ENCODE measurements at regions not wholly inside any gene's neighbourhood (a gene's known extent, or its start where the extent isn't known, plus 50 kb on each side); places are given as distances from the start of the nearest gene placed in this dataset.

DNA sequence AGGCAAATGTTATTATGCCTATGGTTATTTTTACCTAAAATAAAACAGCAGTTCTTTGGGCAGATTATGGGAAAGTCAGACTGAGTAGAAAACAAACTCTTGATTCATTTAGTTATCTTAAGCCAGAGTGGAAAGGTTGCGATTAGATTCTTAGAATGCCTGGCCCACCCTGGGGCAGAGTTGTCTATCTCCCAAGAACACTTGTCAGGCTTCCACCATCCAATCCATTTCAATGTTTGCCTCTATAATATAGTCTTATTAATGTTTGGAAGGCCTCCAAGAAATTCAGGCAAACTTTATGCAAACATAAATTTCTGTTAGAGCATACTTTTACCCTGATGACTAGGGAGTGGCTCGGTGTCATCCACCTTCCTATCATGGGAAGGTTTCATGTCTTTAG is 207.0 kb downstream of the SLITRK6 start:
- WGBS, 2 donors, result 94 to 95% methylated on average over 2 of the region's 2 CpGs
- Histone ChIP-seq H3K4me3 (replicated peaks in 1 of 3) (no peak overlapping the region), H3K27ac (no peak overlapping the region), H3K9me3 (no peaks in the 10 kb centered on the region), H3K4me1 (no peaks in the 10 kb centered on the region), H3K36me3 (no peaks in the 10 kb centered on the region), H3K27me3 (no peaks in the 10 kb centered on the region)
- DNase-seq, result no peak
- TF ChIP-seq, protein P1, sequence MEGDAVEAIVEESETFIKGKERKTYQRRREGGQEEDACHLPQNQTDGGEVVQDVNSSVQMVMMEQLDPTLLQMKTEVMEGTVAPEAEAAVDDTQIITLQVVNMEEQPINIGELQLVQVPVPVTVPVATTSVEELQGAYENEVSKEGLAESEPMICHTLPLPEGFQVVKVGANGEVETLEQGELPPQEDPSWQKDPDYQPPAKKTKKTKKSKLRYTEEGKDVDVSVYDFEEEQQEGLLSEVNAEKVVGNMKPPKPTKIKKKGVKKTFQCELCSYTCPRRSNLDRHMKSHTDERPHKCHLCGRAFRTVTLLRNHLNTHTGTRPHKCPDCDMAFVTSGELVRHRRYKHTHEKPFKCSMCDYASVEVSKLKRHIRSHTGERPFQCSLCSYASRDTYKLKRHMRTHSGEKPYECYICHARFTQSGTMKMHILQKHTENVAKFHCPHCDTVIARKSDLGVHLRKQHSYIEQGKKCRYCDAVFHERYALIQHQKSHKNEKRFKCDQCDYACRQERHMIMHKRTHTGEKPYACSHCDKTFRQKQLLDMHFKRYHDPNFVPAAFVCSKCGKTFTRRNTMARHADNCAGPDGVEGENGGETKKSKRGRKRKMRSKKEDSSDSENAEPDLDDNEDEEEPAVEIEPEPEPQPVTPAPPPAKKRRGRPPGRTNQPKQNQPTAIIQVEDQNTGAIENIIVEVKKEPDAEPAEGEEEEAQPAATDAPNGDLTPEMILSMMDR (IDR thresholded peaks at IDR 0.05), result no peak
- no peak for TF ChIP-seq POLR2A (IDR thresholded peaks at IDR 0.05)
- intact Hi-C loops (cut with DNase I), result no loop called here

DNA sequence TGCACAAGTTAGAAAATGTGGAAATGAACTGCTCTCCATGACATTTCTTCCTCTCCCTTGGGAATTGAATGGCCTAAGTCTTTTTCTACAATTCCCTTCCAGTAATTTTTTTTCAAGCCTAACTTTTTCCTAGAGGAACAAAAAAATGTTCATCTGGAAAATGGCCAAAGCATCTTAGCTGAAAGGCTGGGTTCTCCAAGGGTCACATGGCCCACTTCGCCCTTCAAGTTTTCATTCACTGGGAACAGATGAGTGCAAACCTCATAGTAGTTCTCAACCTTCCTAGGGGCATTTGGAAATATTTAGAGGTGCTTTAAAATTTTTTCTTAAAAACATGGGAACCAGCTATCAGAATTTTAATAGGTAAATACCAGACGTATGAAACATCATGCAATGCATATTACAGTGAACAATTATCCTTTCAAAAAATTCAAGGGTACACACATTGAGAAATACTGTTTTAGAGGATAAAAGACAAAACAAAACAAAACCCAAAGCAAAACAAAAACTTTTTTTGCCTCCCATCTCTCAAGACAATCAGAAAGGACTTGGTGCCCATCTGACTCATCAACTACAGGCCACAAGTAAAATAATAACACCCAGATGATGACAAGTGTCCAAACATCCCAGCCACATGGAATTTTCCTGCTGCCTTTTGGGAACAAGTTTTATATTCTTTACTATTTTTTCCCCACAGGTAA is 208.8 kb downstream of the SLITRK6 start:
- no peak for DNase-seq
- Histone ChIP-seq H3K4me3 (replicated peaks in 1 of 3) (no peak overlapping the region), H3K4me1 (no peaks in the 10 kb centered on the region), H3K36me3 (no peaks in the 10 kb centered on the region), H3K9me3 (no peaks in the 10 kb centered on the region), H3K27me3 (no peaks in the 10 kb centered on the region), H3K27ac (no peak overlapping the region)
- WGBS, 2 donors, result 75 to 82% methylated on average over 2 of the region's 2 CpGs
- no peak for TF ChIP-seq POLR2A (IDR thresholded peaks at IDR 0.05)
- TF ChIP-seq, protein P1 (IDR thresholded peaks at IDR 0.05), result no peak
- intact Hi-C loops (cut with DNase I), result no loop called here

DNA sequence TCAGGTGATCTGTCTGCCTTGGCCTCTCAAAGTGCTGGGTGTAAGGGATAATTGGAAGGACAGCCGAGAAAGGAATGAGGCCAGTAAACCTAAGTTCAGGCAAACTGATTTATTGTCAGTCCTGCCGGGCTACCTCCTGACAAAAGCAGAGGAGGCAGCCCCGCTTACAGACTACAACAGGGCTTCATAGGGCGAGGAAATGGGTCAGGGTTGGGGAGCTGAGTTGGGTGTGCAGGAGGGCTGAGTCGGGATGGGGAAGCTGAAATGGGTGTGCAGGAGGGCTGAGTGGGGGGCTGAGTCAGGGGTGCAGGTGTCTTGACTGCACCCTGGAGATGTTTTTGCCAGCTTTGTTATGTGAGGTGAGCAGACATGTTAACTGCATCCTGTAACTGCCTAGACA is 210.2 kb downstream of the SLITRK6 start:
- H3K4me3 ChIP-seq (replicated peaks in 1 of 3), result no peak overlapping the region
- WGBS, 2 donors, result 93 to 95% methylated on average over 5 of the region's 5 CpGs
- no peak overlapping the region for H3K27ac ChIP-seq
- H3K36me3 ChIP-seq, result no peaks in the 10 kb centered on the region
- no peaks in the 10 kb centered on the region for H3K4me1 ChIP-seq
- H3K9me3 ChIP-seq, result no peaks in the 10 kb centered on the region
- DNase-seq, result no peak
- TF ChIP-seq POLR2A (IDR thresholded peaks at IDR 0.05), result no peak
- TF ChIP-seq, protein P1 (IDR thresholded peaks at IDR 0.05), result no peak
- H3K27me3 ChIP-seq, result no peaks in the 10 kb centered on the region
- intact Hi-C loops (cut with DNase I), result no loop called here

DNA sequence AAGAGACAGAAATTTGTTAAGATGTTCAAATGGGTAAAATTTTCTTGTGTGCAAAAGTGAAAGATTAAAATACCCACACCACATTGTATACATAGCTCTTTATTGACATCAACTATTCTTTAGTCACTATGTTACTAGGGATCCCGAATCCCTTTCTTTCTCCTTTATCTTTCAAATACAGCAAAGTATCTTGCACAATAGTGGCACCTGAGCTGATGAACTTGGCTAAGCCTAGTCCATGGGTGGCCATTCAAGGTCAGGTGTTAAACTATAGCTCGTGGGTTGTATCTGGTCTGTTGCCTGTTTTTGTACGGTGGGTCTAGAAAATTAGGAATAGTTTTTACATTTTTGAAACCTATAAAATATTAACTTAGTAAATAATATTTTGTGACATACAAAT is 210.9 kb downstream of the SLITRK6 start:
- no peaks in the 10 kb centered on the region for H3K36me3 ChIP-seq
- TF ChIP-seq, protein P1 (IDR thresholded peaks at IDR 0.05), result no peak
- no peak for TF ChIP-seq POLR2A (IDR thresholded peaks at IDR 0.05)
- intact Hi-C loops (cut with DNase I), result no loop called here
- no peak for DNase-seq
- WGBS, 2 donors, result 87 to 89% methylated on average over 3 of the region's 3 CpGs
- no peaks in the 10 kb centered on the region for H3K27me3 ChIP-seq
- H3K27ac ChIP-seq, result no peak overlapping the region
- no peaks in the 10 kb centered on the region for H3K4me1 ChIP-seq
- no peak overlapping the region for H3K4me3 ChIP-seq (replicated peaks in 1 of 3)
- H3K9me3 ChIP-seq, result no peaks in the 10 kb centered on the region

DNA sequence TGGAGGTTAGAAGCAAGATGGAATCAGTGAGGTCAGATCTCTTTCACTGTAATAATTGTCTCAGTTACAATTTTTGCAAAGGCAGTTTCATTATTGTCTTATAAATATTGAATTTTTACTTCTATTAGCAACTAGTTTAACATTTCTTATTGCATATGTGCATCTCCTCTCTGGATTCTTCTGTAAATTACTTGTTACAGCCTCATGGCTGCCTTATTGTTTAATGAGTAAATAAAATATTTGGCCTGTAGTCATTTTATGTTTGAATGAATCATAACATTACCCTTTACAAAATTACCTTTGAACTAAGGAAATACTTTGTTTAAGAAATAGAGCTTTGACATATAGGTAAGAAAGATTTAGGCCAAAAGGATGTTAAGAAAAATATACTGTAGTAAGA is 212.4 kb downstream of the SLITRK6 start:
- TF ChIP-seq, protein P1 (IDR thresholded peaks at IDR 0.05), result no peak
- TF ChIP-seq POLR2A (IDR thresholded peaks at IDR 0.05), result no peak
- DNase-seq, result no peak
- H3K9me3 ChIP-seq, result no peaks in the 10 kb centered on the region
- intact Hi-C loops (cut with DNase I), result no loop called here
- no peak overlapping the region for H3K27ac ChIP-seq
- H3K36me3 ChIP-seq, result no peaks in the 10 kb centered on the region
- H3K27me3 ChIP-seq, result no peaks in the 10 kb centered on the region
- H3K4me3 ChIP-seq (replicated peaks in 1 of 3), result no peak overlapping the region
- no peaks in the 10 kb centered on the region for H3K4me1 ChIP-seq
